Heart right ventricle (tissue), 16 donors: ENCODE measurements at regions not wholly inside any gene's neighbourhood (a gene's known extent, or its start where the extent isn't known, plus 50 kb on each side); places are given as distances from the start of the nearest gene placed in this dataset.

ENCODE experiments used
- ATAC-seq, 8 donors: fragments of 200-7000 bp; cut with Tn5 transposase; one replicate each; pipeline ENCODE4 v1.9.1; 2020; ENCODE audit warnings: mild to moderate bottlenecking in 8 of 8, moderate library complexity in 8 of 8, moderate number of reproducible peaks in 1 of 8
- DNase-seq, 2 donors: peaks; one replicate each; pipeline ENCODE4 v3.0.0-alpha.2; 2020
- H3K27ac ChIP-seq, 10 donors: fragments of 200-600 bp; sonication (generic) in 2 of 10; one replicate each; pipeline versions ENCODE4 v1.5.0 to v1.8.0; 2020 to 2022; ENCODE audit warnings: mild to moderate bottlenecking in 3 of 10
- H3K27me3 ChIP-seq, 7 donors: fragments of 200-600 bp; one replicate each; pipeline ENCODE4 v1.8.0; 2021 to 2022; ENCODE audit warnings: mild to moderate bottlenecking in 2 of 7
- H3K36me3 ChIP-seq, 9 donors: fragments of 200-600 bp; sonication (generic) in 1 of 9; one replicate each; pipeline versions ENCODE4 v1.5.0 to v1.8.0; 2020 to 2022; ENCODE audit warnings: mild to moderate bottlenecking in 2 of 9
- H3K4me1 ChIP-seq, 9 donors: fragments of 200-600 bp; sonication (generic) in 1 of 9; one replicate each; pipeline versions ENCODE4 v1.5.0 to v1.8.0; 2020 to 2022; ENCODE audit warnings: mild to moderate bottlenecking in 4 of 9
- H3K4me3 ChIP-seq, 10 donors: fragments of 200-600 bp; sonication (generic) in 2 of 10; one replicate each; pipeline versions ENCODE4 v1.5.0 to v1.8.0; 2020 to 2022; ENCODE audit warnings: mild to moderate bottlenecking in 7 of 10, moderate library complexity in 2 of 10
- H3K9me3 ChIP-seq, 11 donors: fragments of 200-600 bp in 10 of 11; sonication (generic) in 2 of 11; one replicate each; pipeline versions ENCODE4 v1.5.0 to v1.8.0; 2013 to 2022; ENCODE audit warnings: mild to moderate bottlenecking in 2 of 11, control low read depth in 1 of 11, moderate library complexity in 1 of 11
- CTCF ChIP-seq, 9 donors: fragments of 200-600 bp; sonication (generic) in 2 of 9; IDR thresholded peaks; one replicate each; pipeline versions ENCODE4 v1.5.0 to v1.8.0; 2021 to 2022; ENCODE audit warnings: antibody characterized with exemption in 9 of 9, mild to moderate bottlenecking in 5 of 9, moderate library complexity in 1 of 9
- WGBS, 2 donors: extraction: QIAGEN DNeasy Blood & Tissue Kit; methylation state at CpG; one replicate each; pipeline ENCODE4 v1.1.7; 2013; ENCODE audit warnings: inconsistent platforms in 1 of 2; 5-methylcytosine and 5-hydroxymethylcytosine counted together
- intact Hi-C, 10 donors: fragments of 100-400 bp; cut with DNase I; formaldehyde crosslinking; loops; one replicate each; pipeline versions ENCODE4 v1.11.1 to v1.14.2; 2022
- donor health status: Arrhythmogenic right ventricular cardiomyopathy.
- donor health status: ischemic (EF 13 %, LVEDD 7.1; RV severe dilation, severe dysfunction).
- donor health status: healthy with polysubstance abuse.
- donor health status: DM: no; HTN: yes; CAD: no.
- donor health status: DM: no; HTN: no; CAD: no.
- donor health status: ischemic (EF 25% LVEDD 6.9; RV normal size, moderate dysfunction).
- donor health status: ischemic (EF 25% LVEDD 5.7; RV mildly dilated, moderate dysfunction).
- donor health status: healthy.
- donor health status: DM: yes; HTN: yes; CAD: no.
- donor health status: Ischemic cardiomyopathy.
- donor health status: ischemic (EF 35%, LVEDD 5.7; RV mildly dilated, moderate dysfunction).
- donor health status: nonischemic (EF 11% LVEDD 7.7; RV severe dilation, severe dysfunction).
- donor health status: DM: yes; HTN: yes; CAD: no.
- donor health status: PGD.
- donor health status: ischemic (EF 29% LVEDD 5.4; RV normal size, mild dysfunction).
- donor health status: nonischemic (EF 23%, LVEDD 6.1; RV moderate dilation, normal function).

GRCh38 chr2:15702452-15702851, 110.8 kb downstream of the DDX1 start:
- Histone ChIP-seq H3K4me3 (no peak overlapping the region), H3K4me1 (peaks cover 0 to 44% (median 22%) of the 10 kb centered on the region in 9 donors), H3K36me3 (no peaks in the 10 kb centered on the region), H3K27ac (peak overlapping the region in 3 of 10 donors; percentile 85), H3K27me3 (no peaks in the 10 kb centered on the region), H3K9me3 (no peaks in the 10 kb centered on the region)
- no peak for TF ChIP-seq CTCF (IDR thresholded peaks at IDR 0.05)
- intact Hi-C loops, result no loop called here
- WGBS, 2 donors, result 74 to 89% methylated on average over 4 of the region's 4 CpGs
- DNase-seq (no peak), ATAC-seq (no peak)

- DNase-seq (no peak), ATAC-seq (no peak)
- no peak overlapping the region for H3K4me3 ChIP-seq
- peak overlapping the region in 9 of 10 donors; percentile 52 to 85 (median 70) for H3K27ac ChIP-seq
- H3K27me3 ChIP-seq, result no peaks in the 10 kb centered on the region
- H3K4me1 ChIP-seq, result peaks cover 0 to 47% (median 23%) of the 10 kb centered on the region in 9 donors
- no peaks in the 10 kb centered on the region for H3K36me3 ChIP-seq
- 77 to 81% methylated on average over 1 of the region's 1 CpG for WGBS, 2 donors
- no peaks in the 10 kb centered on the region for H3K9me3 ChIP-seq
- TF ChIP-seq CTCF (IDR thresholded peaks at IDR 0.05), result no peak
- intact Hi-C loops, result no loop called here
Measured at GRCh38 chr2:15703365-15703869, 111.7 kb downstream of the DDX1 start.

GRCh38 chr2:15704086-15704787, 112.6 kb downstream of the DDX1 start:
- WGBS, 2 donors, result 35 to 52% methylated on average over 2 of the region's 2 CpGs
- H3K4me1 ChIP-seq, result peaks cover 0 to 55% (median 30%) of the 10 kb centered on the region in 9 donors
- no peak for TF ChIP-seq CTCF (IDR thresholded peaks at IDR 0.05)
- no peaks in the 10 kb centered on the region for H3K36me3 ChIP-seq
- ATAC-seq (peak; percentile 54 to 83 (median 69)), DNase-seq (peak in 1 of 2 donors; percentile 29)
- H3K27ac ChIP-seq, result peak overlapping the region; percentile 52 to 85 (median 68)
- H3K9me3 ChIP-seq, result no peaks in the 10 kb centered on the region
- H3K4me3 ChIP-seq, result no peak overlapping the region
- no peaks in the 10 kb centered on the region for H3K27me3 ChIP-seq
- intact Hi-C loops, result no loop called here

- H3K27me3 ChIP-seq, result no peaks in the 10 kb centered on the region
- DNase-seq (no peak), ATAC-seq (no peak)
- peaks cover 0 to 60% (median 30%) of the 10 kb centered on the region in 9 donors for H3K4me1 ChIP-seq
- 55 to 70% methylated on average over 1 of the region's 1 CpG for WGBS, 2 donors
- peak overlapping the region in 9 of 10 donors; percentile 5 to 85 (median 64) for H3K27ac ChIP-seq
- no peaks in the 10 kb centered on the region for H3K36me3 ChIP-seq
- H3K4me3 ChIP-seq, result no peak overlapping the region
- TF ChIP-seq CTCF (IDR thresholded peaks at IDR 0.05), result no peak
- H3K9me3 ChIP-seq, result no peaks in the 10 kb centered on the region
- intact Hi-C loops, result loop anchor here in 1 of 10 donors (5.0 kb wide), 1 partner anchor 57 kb away; no protein-coding TSS in a partner anchor
Measured at GRCh38 chr2:15704788-15705115, 113.1 kb downstream of the DDX1 start.
